CD4-positive, alpha-beta T cell (primary cell): ENCODE measurements at regions not wholly inside any gene's neighbourhood (a gene's known extent, or its start where the extent isn't known, plus 50 kb on each side); places are given as distances from the start of the nearest gene placed in this dataset.

Source experiments
- ATAC-seq: fragments of 200-7000 bp; cut with Tn5 transposase; one replicate; pipeline ENCODE4 v1.10.0; 2022; ENCODE audit warnings: mild to moderate bottlenecking; ENCODE audit not compliant: poor library complexity
- CTCF ChIA-PET: fragments of 350-600 bp; sonication (Branson Sonifier 250); formaldehyde crosslinking; loops from one replicate; lab custom pipeline; 2021; ENCODE audit warnings: antibody characterized with exemption, inconsistent platforms; lab: Charles Lee
- POLR2A ChIA-PET: fragments of 350-600 bp; sonication (Branson Sonifier 250); formaldehyde crosslinking; loops from one replicate; lab custom pipeline; 2021; ENCODE audit warnings: antibody characterized with exemption, inconsistent platforms; lab: Charles Lee
- DNase-seq, 14 experiments: peaks; one replicate each; pipeline ENCODE4 v3.0.0-alpha.2; 2013 to 2020; ENCODE audit warnings: mixed read lengths in 2 of 14
- H3K27ac ChIP-seq, 2 donors: one replicate each; pipeline versions ENCODE4 v1.5.1 to v1.7.0; 2013; ENCODE audit warnings: low read length in 2 of 2, low read depth in 1 of 2, mild to moderate bottlenecking in 1 of 2
- H3K27me3 ChIP-seq, 2 experiments: 1 replicate in 1 of 2; 2 replicates in 1 of 2; pipeline versions ENCODE4 v1.6.1 to v1.7.0; 2013; ENCODE audit warnings: low read length in 2 of 2, control low read depth in 1 of 2, mild to moderate bottlenecking in 1 of 2, moderate library complexity in 1 of 2; ENCODE audit not compliant: insufficient read depth in 2 of 2, control insufficient read depth in 1 of 2
- H3K36me3 ChIP-seq: one replicate; pipeline ENCODE4 v1.6.1; 2013; ENCODE audit warnings: low read length, control low read depth; ENCODE audit not compliant: insufficient read depth
- H3K4me1 ChIP-seq: one replicate; pipeline ENCODE4 v1.6.1; 2013; ENCODE audit warnings: low read length, control low read depth; ENCODE audit not compliant: insufficient read depth
- H3K4me3 ChIP-seq: one replicate; pipeline ENCODE4 v1.5.1; 2013; ENCODE audit warnings: mild to moderate bottlenecking, low read length, moderate library complexity
- H3K9me3 ChIP-seq, 2 experiments: 1 replicate in 1 of 2; 2 replicates in 1 of 2; pipeline versions ENCODE4 v1.6.1 to v1.7.0; 2013; ENCODE audit warnings: low read length in 2 of 2, mild to moderate bottlenecking in 2 of 2, control low read depth in 1 of 2, moderate library complexity in 1 of 2; ENCODE audit not compliant: control insufficient read depth in 1 of 2, insufficient read depth in 1 of 2
- H3K27ac Mint-ChIP-seq: one replicate; pipeline ENCODE4 v1.8.0; 2020; ENCODE audit warnings: mixed read lengths
- H3K27me3 Mint-ChIP-seq: one replicate; pipeline ENCODE4 v1.8.0; 2021; ENCODE audit warnings: mixed read lengths
- H3K36me3 Mint-ChIP-seq: one replicate; pipeline ENCODE4 v1.8.0; 2021; ENCODE audit warnings: low read depth, mixed read lengths
- H3K4me1 Mint-ChIP-seq: one replicate; pipeline ENCODE4 v1.8.0; 2021; ENCODE audit warnings: low read depth, mixed read lengths
- H3K4me3 Mint-ChIP-seq: one replicate; pipeline ENCODE4 v1.8.0; 2020; ENCODE audit warnings: mild to moderate bottlenecking, mixed read lengths
- H3K9me3 Mint-ChIP-seq: one replicate; pipeline ENCODE4 v1.8.0; 2020; ENCODE audit warnings: mixed read lengths
- CTCF ChIP-seq: fragments of 200-600 bp; IDR thresholded peaks from one replicate; pipeline ENCODE4 v1.8.0; 2022; ENCODE audit warnings: antibody characterized with exemption, mild to moderate bottlenecking
- intact Hi-C, 2 experiments: fragments of 100-400 bp; cut with DNase I in 1 of 2; cut with micrococcal nuclease in 1 of 2; formaldehyde crosslinking; loops; one replicate each; pipeline versions ENCODE4 v1.15.1 to v1.9.0; 2023 to 2025; cut with DNase I, micrococcal nuclease

DNA sequence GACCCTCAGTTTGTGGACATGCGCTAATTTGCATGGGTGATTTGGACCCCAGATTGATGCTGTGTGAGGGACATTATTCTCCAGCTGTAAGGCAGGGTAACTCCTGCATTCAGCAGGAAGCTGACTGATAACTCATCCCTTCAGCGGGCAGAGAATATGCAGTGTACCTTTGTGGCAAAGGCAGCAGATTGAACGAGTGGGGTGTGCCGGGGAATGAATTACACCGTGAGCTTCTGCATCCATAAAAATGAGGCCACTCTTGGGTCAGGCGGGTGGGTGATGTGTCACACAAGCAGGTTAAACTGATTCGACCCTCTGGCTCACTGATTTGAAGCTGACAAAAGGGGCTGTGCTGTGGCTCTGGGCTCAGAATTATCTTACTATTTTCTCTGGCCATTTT is 128.9 kb upstream of the PMFBP1 start:
- H3K9me3 ChIP-seq = no peaks in the 10 kb centered on the region
- Mint-ChIP-seq H3K4me3 (no peak overlapping the region), H3K27ac (no peak overlapping the region), H3K4me1 (no peaks in the 10 kb centered on the region), H3K9me3 (no peaks in the 10 kb centered on the region), H3K36me3 (no peaks in the 10 kb centered on the region), H3K27me3 (no peaks in the 10 kb centered on the region)
- no peaks in the 10 kb centered on the region for H3K4me1 ChIP-seq
- DNase-seq (no peak), ATAC-seq (no peak)
- H3K27me3 ChIP-seq = no peaks in the 10 kb centered on the region
- ChIA-PET CTCF (no interaction called here), POLR2A (no interaction called here)
- intact Hi-C loops = no loop called here
- no peak for TF ChIP-seq CTCF
- H3K27ac ChIP-seq = no peak overlapping the region
- no peak overlapping the region for H3K4me3 ChIP-seq
- no peaks in the 10 kb centered on the region for H3K36me3 ChIP-seq

GRCh38 chr16:72299684-72300243 is 127.8 kb upstream of the PMFBP1 start:
- H3K36me3 ChIP-seq = no peaks in the 10 kb centered on the region
- H3K9me3 Mint-ChIP-seq = no peaks in the 10 kb centered on the region
- H3K4me1 ChIP-seq = no peaks in the 10 kb centered on the region
- intact Hi-C loops = no loop called here
- H3K27me3 Mint-ChIP-seq = no peaks in the 10 kb centered on the region
- no peaks in the 10 kb centered on the region for H3K9me3 ChIP-seq
- no peaks in the 10 kb centered on the region for H3K27me3 ChIP-seq
- ChIA-PET POLR2A (no interaction called here), CTCF (no interaction called here)
- no peaks in the 10 kb centered on the region for H3K4me1 Mint-ChIP-seq
- no peak overlapping the region for H3K4me3 Mint-ChIP-seq
- DNase-seq = no peak
- H3K27ac Mint-ChIP-seq = no peak overlapping the region
- no peak for ATAC-seq
- no peak overlapping the region for H3K4me3 ChIP-seq
- no peak overlapping the region for H3K27ac ChIP-seq
- TF ChIP-seq CTCF = no peak
- no peaks in the 10 kb centered on the region for H3K36me3 Mint-ChIP-seq

DNA sequence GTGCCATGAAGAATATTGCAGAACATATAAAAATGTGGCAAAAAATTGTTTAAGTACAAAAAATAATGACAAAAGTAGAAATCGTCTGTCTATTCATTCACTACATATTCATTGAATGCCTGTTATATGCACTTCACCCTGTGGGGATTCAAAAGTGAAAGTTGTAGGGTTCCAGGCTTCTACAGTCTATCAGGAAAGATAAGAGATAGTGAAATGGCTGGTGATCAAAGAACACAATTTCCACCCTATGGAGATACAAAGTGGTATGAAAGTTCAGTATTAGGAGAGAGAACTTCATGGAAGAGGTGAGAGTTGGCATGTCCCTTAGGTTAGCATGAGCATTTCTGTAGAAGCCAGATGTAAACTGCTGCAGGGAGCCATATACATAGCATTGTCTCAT is 127.0 kb upstream of the PMFBP1 start:
- intact Hi-C loops = no loop called here
- no peak overlapping the region for H3K27ac Mint-ChIP-seq
- no peak for DNase-seq
- no peak overlapping the region for H3K4me3 ChIP-seq
- H3K4me1 Mint-ChIP-seq = no peaks in the 10 kb centered on the region
- H3K4me1 ChIP-seq = no peaks in the 10 kb centered on the region
- H3K27ac ChIP-seq = no peak overlapping the region
- ChIA-PET CTCF (no interaction called here), POLR2A (no interaction called here)
- H3K36me3 Mint-ChIP-seq = no peaks in the 10 kb centered on the region
- no peaks in the 10 kb centered on the region for H3K36me3 ChIP-seq
- no peaks in the 10 kb centered on the region for H3K27me3 Mint-ChIP-seq
- no peak for TF ChIP-seq CTCF
- no peaks in the 10 kb centered on the region for H3K27me3 ChIP-seq
- no peak for ATAC-seq
- H3K9me3 ChIP-seq = no peaks in the 10 kb centered on the region
- no peak overlapping the region for H3K4me3 Mint-ChIP-seq
- no peaks in the 10 kb centered on the region for H3K9me3 Mint-ChIP-seq
